Esophagus muscularis mucosa (tissue), 4 donors: ENCODE measurements at regions not wholly inside any gene's neighbourhood (a gene's known extent, or its start where the extent isn't known, plus 50 kb on each side); places are given as distances from the start of the nearest gene placed in this dataset.
A peak's percentile ranks its signal among the peaks of the same experiment; 100 is the strongest.

Experiments used
- DNase-seq: peaks from one replicate; pipeline ENCODE4 v3.0.0-alpha.2; 2017; ENCODE audit errors: extremely low spot score
- H3K27ac ChIP-seq, 4 donors: fragments of 200-600 bp; sonication (generic); replicated peaks in 1 of 4; 1 replicate in 3 of 4; 2 replicates in 1 of 4; pipeline ENCODE4 v1.5.1; 2016 to 2019; ENCODE audit warnings: mild to moderate bottlenecking in 1 of 4
- H3K27me3 ChIP-seq, 4 donors: fragments of 200-600 bp; sonication (generic); one replicate each; pipeline versions ENCODE4 v1.5.1 to v1.6.0; 2016 to 2019
- H3K36me3 ChIP-seq, 4 donors: fragments of 200-600 bp; sonication (generic); one replicate each; pipeline ENCODE4 v1.5.1; 2016 to 2019
- H3K4me1 ChIP-seq, 4 donors: fragments of 200-600 bp; sonication (generic); one replicate each; pipeline ENCODE4 v1.5.1; 2016 to 2019
- H3K4me3 ChIP-seq, 4 donors: fragments of 200-600 bp; sonication (generic); 1 replicate in 2 of 4; 2 replicates in 2 of 4; pipeline ENCODE4 v1.5.1; 2016 to 2019; ENCODE audit warnings: mild to moderate bottlenecking in 4 of 4, moderate library complexity in 1 of 4
- H3K9me3 ChIP-seq, 4 donors: fragments of 200-600 bp; sonication (generic); 1 replicate in 3 of 4; 2 replicates in 1 of 4; pipeline ENCODE4 v1.5.1; 2016 to 2019
- CTCF ChIP-seq, 3 experiments: fragments of 200-600 bp in 2 of 3; fragments of 450-650 bp in 1 of 3; sonication (generic) in 2 of 3; IDR thresholded peaks; one replicate each; pipeline ENCODE4 v1.5.1; 2017 to 2019; ENCODE audit warnings: antibody characterized with exemption in 3 of 3, mild to moderate bottlenecking in 2 of 3, moderate library complexity in 1 of 3
- EP300 ChIP-seq: sonication (generic); formaldehyde crosslinking; IDR thresholded peaks from one replicate; pipeline ENCODE4 v1.6.1; 2017; ENCODE audit warnings: antibody characterized with exemption
- POLR2A ChIP-seq: fragments of 450-650 bp; IDR thresholded peaks from one replicate; pipeline ENCODE4 v1.6.1; 2017; ENCODE audit warnings: antibody characterized with exemption, moderate library complexity, mild to moderate bottlenecking, low read depth
- POLR2AphosphoS5 ChIP-seq, 2 donors: sonication (generic); formaldehyde crosslinking; IDR thresholded peaks; one replicate each; pipeline ENCODE4 v1.6.1; 2017; ENCODE audit warnings: antibody characterized with exemption in 2 of 2
- WGBS: methylation state at CpG from one replicate; pipeline ENCODE4 v1.1.5; 2018; 5-methylcytosine and 5-hydroxymethylcytosine counted together
- intact Hi-C: fragments of 100-400 bp; cut with DNase I; formaldehyde crosslinking; loops from one replicate; pipeline ENCODE4 v1.15.1; 2023

DNA sequence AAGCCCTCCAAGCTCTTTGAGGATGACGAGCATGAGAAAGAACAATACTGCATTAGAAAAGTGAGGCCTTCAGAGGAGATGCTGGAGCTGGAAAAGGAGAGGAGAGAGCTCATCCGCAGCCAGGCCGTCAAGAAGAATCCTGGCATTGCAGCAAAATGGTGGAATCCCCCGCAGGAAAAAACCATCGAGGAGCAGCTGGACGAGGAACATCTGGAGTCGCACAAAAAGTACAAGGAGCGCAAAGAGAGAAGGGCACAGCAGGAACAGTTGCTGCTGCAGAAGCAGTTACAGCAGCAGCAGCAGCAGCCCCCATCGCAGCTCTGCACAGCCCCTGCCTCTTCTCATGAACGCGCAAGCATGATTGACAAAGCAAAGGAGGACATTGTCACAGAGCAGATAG, 71.2 kb downstream of the C9orf152 start:
- H3K27me3 ChIP-seq: no peaks in the 10 kb centered on the region
- intact Hi-C loops: no loop called here
- TF ChIP-seq POLR2A: no peak
- no peak for TF ChIP-seq CTCF (IDR thresholded peaks at IDR 0.05)
- no peak for TF ChIP-seq EP300
- TF ChIP-seq POLR2AphosphoS5 (IDR thresholded peaks at IDR 0.05): no peak
- H3K27ac ChIP-seq: peak overlapping the region in 2 of 4 donors; percentile 1 to 12
- H3K4me3 ChIP-seq: no peak overlapping the region
- DNase-seq: no peak
- H3K36me3 ChIP-seq: peaks cover 18 to 48% (median 29%) of the 10 kb centered on the region in 4 donors
- WGBS: 66% methylated on average over 10 of the region's 11 CpGs
- H3K4me1 ChIP-seq: peaks cover 57 to 89% (median 76%) of the 10 kb centered on the region in 4 donors
- no peaks in the 10 kb centered on the region for H3K9me3 ChIP-seq

GRCh38 chr9:110140276-110140675, 67.7 kb downstream of the C9orf152 start:
- H3K4me3 ChIP-seq: no peak overlapping the region
- H3K27me3 ChIP-seq: no peaks in the 10 kb centered on the region
- H3K4me1 ChIP-seq: peaks cover 63 to 89% (median 81%) of the 10 kb centered on the region in 4 donors
- intact Hi-C loops: loop anchor here (5.0 kb wide), 1 partner anchor 93 kb away; no protein-coding TSS in a partner anchor
- H3K9me3 ChIP-seq: no peaks in the 10 kb centered on the region
- TF ChIP-seq POLR2AphosphoS5 (IDR thresholded peaks at IDR 0.05) (no peak), POLR2A (no peak), EP300 (no peak), CTCF (IDR thresholded peaks at IDR 0.05) (peak in 1 of 3 experiments; percentile 8)
- H3K27ac ChIP-seq: peak overlapping the region in 3 of 4 donors; percentile 43 to 59 (median 51)
- WGBS: 81% methylated on average over 4 of the region's 4 CpGs
- no peak for DNase-seq
- peaks cover 18 to 48% (median 29%) of the 10 kb centered on the region in 4 donors for H3K36me3 ChIP-seq

DNA sequence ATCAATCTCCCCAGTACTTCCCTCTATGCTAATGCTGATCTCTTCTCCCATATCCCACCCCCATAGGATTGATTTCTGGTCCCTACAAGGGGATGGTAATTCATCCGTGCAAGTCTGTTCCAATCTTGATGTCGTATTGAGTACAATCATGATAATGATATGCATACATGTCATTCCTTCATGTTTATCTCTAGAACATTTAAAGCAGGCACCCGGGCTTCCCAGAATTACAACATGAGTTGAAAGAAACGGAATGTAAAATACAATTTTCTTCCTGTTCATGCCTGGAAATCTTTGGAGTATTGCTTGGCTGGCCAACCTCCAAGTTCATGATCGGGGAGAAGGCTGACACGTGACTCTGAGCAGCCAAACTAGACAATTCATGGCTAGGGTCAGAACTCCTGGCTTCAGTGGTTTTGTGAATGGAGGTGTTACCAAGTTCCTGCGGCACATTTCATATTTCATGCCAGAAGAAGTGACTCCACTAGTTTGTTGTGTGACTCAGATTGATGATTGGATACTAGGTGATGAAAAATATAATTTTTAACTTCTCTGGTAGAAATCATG, 66.6 kb downstream of the C9orf152 start:
- 19% methylated on average over 7 of the region's 7 CpGs for WGBS

GRCh38 chr9:110142253-110142652, 65.7 kb downstream of the C9orf152 start:
- no peak overlapping the region for H3K4me3 ChIP-seq
- H3K36me3 ChIP-seq: peaks cover 13 to 34% (median 16%) of the 10 kb centered on the region in 4 donors
- no peaks in the 10 kb centered on the region for H3K9me3 ChIP-seq
- TF ChIP-seq CTCF (IDR thresholded peaks at IDR 0.05): no peak
- no peak for TF ChIP-seq EP300
- TF ChIP-seq POLR2AphosphoS5 (IDR thresholded peaks at IDR 0.05): no peak
- no peak for TF ChIP-seq POLR2A
- H3K27ac ChIP-seq: peak overlapping the region in 3 of 4 donors; percentile 10 to 61 (median 61)
- no peaks in the 10 kb centered on the region for H3K27me3 ChIP-seq
- no peak for DNase-seq
- 84% methylated on average over 3 of the region's 3 CpGs for WGBS
- intact Hi-C loops: loop anchor here (5.0 kb wide), 1 partner anchor 95 kb away; no protein-coding TSS in a partner anchor
- peaks cover 49 to 83% (median 77%) of the 10 kb centered on the region in 4 donors for H3K4me1 ChIP-seq

More for the DNA sequence above, 66.6 kb downstream of the C9orf152 start:
- intact Hi-C loops: loop anchor here (5.0 kb wide), 1 partner anchor 94 kb away; no protein-coding TSS in a partner anchor
- peak overlapping the region; percentile 43 to 61 (median 55) for H3K27ac ChIP-seq
- H3K4me3 ChIP-seq: no peak overlapping the region
- H3K9me3 ChIP-seq: no peaks in the 10 kb centered on the region
- peaks cover 58 to 83% (median 78%) of the 10 kb centered on the region in 4 donors for H3K4me1 ChIP-seq
- DNase-seq: no peak
- no peaks in the 10 kb centered on the region for H3K27me3 ChIP-seq
- TF ChIP-seq EP300 (no peak), POLR2A (no peak), POLR2AphosphoS5 (IDR thresholded peaks at IDR 0.05) (peak; percentile 23 to 59), CTCF (IDR thresholded peaks at IDR 0.05) (no peak)
- H3K36me3 ChIP-seq: peaks cover 18 to 43% (median 25%) of the 10 kb centered on the region in 4 donors
